GM12878 (cell line): ENCODE measurements at regions not wholly inside any gene's neighbourhood (a gene's known extent, or its start where the extent isn't known, plus 50 kb on each side); places are given as distances from the start of the nearest gene placed in this dataset.

Experiments
- ATAC-seq: fragments of 200-7000 bp; cut with Tn5 transposase; 3 replicates; pipeline ENCODE4 v1.9.1; 2020; ENCODE audit warnings: mild to moderate bottlenecking, moderate library complexity
- BruUV-seq: library from RNA; stranded (reverse); fragments of 400-500 nt; replicated peaks from 2 replicates; lab custom pipeline; 2021; lab: Mats Ljungman, UMichigan
- CTCF ChIA-PET: fragments of 300-600 bp; sonication (Branson Sonifier 250); formaldehyde crosslinking; extraction: SDS; loops from one replicate; lab custom pipeline; 2021; ENCODE audit warnings: inconsistent platforms; lab: Yijun Ruan, JAX
- POLR2A ChIA-PET: fragments of 350-600 bp; formaldehyde crosslinking; extraction: SDS; loops from one replicate; lab custom pipeline; 2021; ENCODE audit warnings: inconsistent platforms; lab: Charles Lee
- RAD21 ChIA-PET: fragments of 300-600 bp; sonication (Branson Sonifier 250); formaldehyde crosslinking; loops from one replicate; lab custom pipeline; 2023; ENCODE audit warnings: antibody characterized with exemption; ENCODE audit not compliant: unreplicated experiment; lab: Charles Lee
- SMC1A ChIA-PET: fragments of 300-600 bp; sonication (Branson Sonifier 250); formaldehyde crosslinking; loops from one replicate; lab custom pipeline; 2023; ENCODE audit not compliant: unreplicated experiment, uncharacterized antibody; lab: Charles Lee
- DNase-seq: peaks from one replicate; pipeline ENCODE4 v3.0.0-alpha.2; 2011; ENCODE audit warnings: low read depth, low spot score
- FAIRE-seq: peaks from 3 replicates; lab custom pipeline; 2011; peaks lifted over from hg19 to GRCh38; lab: Jason Lieb, UNC
- H2AFZ ChIP-seq: 2 replicates; pipeline ENCODE4 v1.6.0; 2011; ENCODE audit warnings: low read depth, low read length, control low read depth; ENCODE audit not compliant: control insufficient read depth
- H3K27ac ChIP-seq: 2 replicates; pipeline ENCODE4 v1.5.1; 2011; ENCODE audit warnings: control low read depth; ENCODE audit not compliant: control insufficient read depth, insufficient read depth
- H3K27me3 ChIP-seq, 2 experiments: replicated peaks in 1 of 2; 2 replicates each; pipeline versions ENCODE4 v1.6.0 to v1.6.1; 2011; ENCODE audit warnings: low read length in 1 of 2; ENCODE audit not compliant: control insufficient read depth in 2 of 2, insufficient read depth in 2 of 2
- H3K36me3 ChIP-seq, 2 experiments: 2 replicates each; pipeline ENCODE4 v1.5.1; 2011; ENCODE audit warnings: low read length in 1 of 2; ENCODE audit not compliant: control insufficient read depth in 2 of 2, insufficient read depth in 2 of 2
- H3K4me1 ChIP-seq: 2 replicates; pipeline ENCODE4 v1.6.1; 2011; ENCODE audit warnings: mild to moderate bottlenecking, low read length, moderate library complexity, mixed read lengths; ENCODE audit not compliant: control insufficient read depth, insufficient read depth
- H3K4me2 ChIP-seq: 2 replicates; pipeline ENCODE4 v1.6.0; 2011; ENCODE audit warnings: control low read depth; ENCODE audit not compliant: control insufficient read depth, insufficient read depth
- H3K4me3 ChIP-seq: fragments of 200-600 bp; sonication (generic); 2 replicates; pipeline ENCODE4 v1.5.1; 2016
- H3K79me2 ChIP-seq: 2 replicates; pipeline ENCODE4 v1.6.0; 2011; ENCODE audit warnings: low read length; ENCODE audit not compliant: control insufficient read depth, insufficient read depth
- H3K9ac ChIP-seq: 2 replicates; pipeline ENCODE4 v1.8.0; 2011; ENCODE audit warnings: low read length, control low read depth, mixed read lengths; ENCODE audit not compliant: control insufficient read depth, insufficient read depth
- H3K9me3 ChIP-seq: replicated peaks from 3 replicates; pipeline ENCODE4 v1.5.1; 2011; ENCODE audit warnings: mild to moderate bottlenecking, low read length; ENCODE audit not compliant: control insufficient read depth, insufficient read depth
- H4K20me1 ChIP-seq: 2 replicates; pipeline ENCODE4 v1.6.0; 2011; ENCODE audit not compliant: control insufficient read depth, insufficient read depth
- CREB1 ChIP-seq: IDR thresholded peaks from 2 replicates; pipeline ENCODE4 v1.6.1; 2012; ENCODE audit warnings: low read depth, mild to moderate bottlenecking, inconsistent platforms
- ETV6 ChIP-seq, 2 experiments: fragments of 450-650 bp in 1 of 2; IDR thresholded peaks in 1 of 2; conservative IDR thresholded peaks in 1 of 2; 2 replicates each; pipeline ENCODE4 v1.6.1; 2014; ENCODE audit warnings: antibody characterized with exemption in 1 of 2, borderline replicate concordance in 1 of 2, low read depth in 1 of 2, mild to moderate bottlenecking in 1 of 2, moderate library complexity in 1 of 2
- HSF1 ChIP-seq: fragments of 150-350 bp; IDR thresholded peaks from 2 replicates; pipeline ENCODE4 v1.6.1; 2014; ENCODE audit warnings: mild to moderate bottlenecking, low read depth, low read length
- IRF3 ChIP-seq: fragments of 450-650 bp; IDR thresholded peaks from 2 replicates; pipeline ENCODE4 v1.6.1; 2014; ENCODE audit warnings: mild to moderate bottlenecking
- NR2C1 ChIP-seq: fragments of 450-650 bp; IDR thresholded peaks from 2 replicates; pipeline ENCODE4 v1.6.1; 2017; ENCODE audit warnings: antibody characterized with exemption, mild to moderate bottlenecking, moderate library complexity
- POLR2A ChIP-seq: IDR thresholded peaks from 2 replicates; pipeline ENCODE4 v1.6.1; 2011; ENCODE audit warnings: low read depth, mild to moderate bottlenecking, low read length
- SMC3 ChIP-seq: IDR thresholded peaks from 2 replicates; pipeline ENCODE4 v1.6.1; 2011; ENCODE audit warnings: low read length, improper control_type of control experiment, borderline replicate concordance
- SREBF1 ChIP-seq: IDR thresholded peaks from 2 replicates; pipeline ENCODE4 v1.6.1; 2012; ENCODE audit warnings: mild to moderate bottlenecking, low read length
- USF2 ChIP-seq: IDR thresholded peaks from 2 replicates; pipeline ENCODE4 v1.6.1; 2011; ENCODE audit warnings: low read depth, low read length, improper control_type of control experiment, borderline replicate concordance
- WGBS: methylation state at CpG from one replicate; pipeline ENCODE4 v1.1.6; 2016; ENCODE audit warnings: low lambda C conversion rate; ENCODE audit not compliant: insufficient replicate concordance, insufficient coverage; ENCODE audit errors: missing lambda C conversion rate; 5-methylcytosine and 5-hydroxymethylcytosine counted together
- in situ Hi-C: fragments of 300-500 bp; cut with MboI; formaldehyde crosslinking; loops from 9 replicates; pipeline ENCODE4 v1.14.3; 2018; ENCODE audit warnings: mixed read lengths
- intact Hi-C: fragments of 100-400 bp; cut with micrococcal nuclease; formaldehyde crosslinking; loops from one replicate; pipeline ENCODE4 v1.14.2; 2022; ENCODE audit not compliant: unreplicated experiment
- TF ChIP-seq, protein P1 (sequence below): IDR thresholded peaks from 2 replicates; pipeline ENCODE4 v1.6.1; 2011; ENCODE audit warnings: borderline replicate concordance, low read depth, mild to moderate bottlenecking, moderate library complexity, low read length; ENCODE audit not compliant: insufficient read depth, poor library complexity, severe bottlenecking
- TF ChIP-seq, protein P2 (sequence below), 3 experiments: IDR thresholded peaks in 2 of 3; conservative IDR thresholded peaks in 1 of 3; 2 replicates each; pipeline ENCODE4 v1.5.1; 2011; ENCODE audit warnings: low read depth in 3 of 3, low read length in 3 of 3, mild to moderate bottlenecking in 3 of 3, control low read depth in 2 of 3, moderate library complexity in 2 of 3, inconsistent platforms in 1 of 3, mixed read lengths in 1 of 3; ENCODE audit not compliant: control insufficient read depth in 2 of 3, insufficient read depth in 1 of 3; ENCODE audit errors: extremely low read depth in 1 of 3

DNA sequence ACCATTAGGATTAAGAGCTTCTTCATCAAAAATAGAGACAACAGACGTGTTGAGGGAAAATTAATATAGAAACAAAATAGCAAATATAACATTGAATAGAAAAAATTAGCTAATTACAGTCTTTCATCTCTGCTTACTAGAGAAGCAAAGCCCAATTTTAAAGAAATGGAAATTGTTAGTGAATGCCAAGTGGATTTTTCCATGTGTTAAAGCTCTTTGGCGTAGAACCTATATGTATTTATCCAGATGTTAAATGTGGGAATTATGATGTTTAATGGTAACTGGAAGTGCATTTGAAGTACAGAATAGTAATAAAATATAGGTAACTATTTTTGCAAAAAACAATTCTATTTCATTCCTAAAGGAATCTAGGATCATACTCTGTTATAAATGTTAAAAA is 212.0 kb upstream of the COL3A1 start (continued):
- TF ChIP-seq USF2 = no peak
- TF ChIP-seq, all 136 proteins: peak for 0

GRCh38 chr2:188765522-188766470 is 208.4 kb upstream of the COL3A1 start:
- in situ Hi-C loops (no loop called here), intact Hi-C loops (loop anchor here (2.0 to 10.0 kb wide), 2 partner anchors 219 to 649 kb away; no protein-coding TSS in a partner anchor)
- no peak overlapping the region for H3K27ac ChIP-seq
- BruUV-seq = no TSS peak
- H3K36me3 ChIP-seq = no peaks in the 10 kb centered on the region
- H3K4me1 ChIP-seq = no peaks in the 10 kb centered on the region
- CTCF ChIA-PET = interaction anchor here (0.9 to 1.7 kb wide), 6 partner anchors 209 to 377 kb away, joined by 3 to 10 read pairs (median 4); no protein-coding TSS in a partner anchor
- FAIRE-seq (no peak), DNase-seq (no peak), ATAC-seq (peak; percentile 83)
- no peaks in the 10 kb centered on the region for H3K9me3 ChIP-seq
- WGBS = 49% methylated on average over 3 of the region's 3 CpGs
- no peak overlapping the region for H3K4me3 ChIP-seq
- H3K9ac ChIP-seq = no peak overlapping the region
- SMC1A ChIA-PET = interaction anchor here (1.3 kb wide), 1 partner anchor 200 kb away, joined by 3 read pairs; no protein-coding TSS in a partner anchor
- H4K20me1 ChIP-seq = no peaks in the 10 kb centered on the region
- no peak overlapping the region for H2AFZ ChIP-seq
- RAD21 ChIA-PET = no interaction called here
- no peaks in the 10 kb centered on the region for H3K79me2 ChIP-seq
- no peak overlapping the region for H3K4me2 ChIP-seq
- POLR2A ChIA-PET = no interaction called here
- H3K27me3 ChIP-seq = no peaks in the 10 kb centered on the region
- TF ChIP-seq CREB1 (no peak), SMC3 (peak; percentile 26; the same call in 1 of the 2 replicates), HSF1 (no peak), ETV6 (conservative IDR thresholded peaks at IDR 0.05 in 1 of 2, IDR thresholded peaks at IDR 0.05 in 1 of 2; ENCODE audit: borderline replicate concordance in 1 of 2, low read depth in 1 of 2) (no peak), POLR2A (no peak), IRF3 (no peak), NR2C1 (no peak), SREBF1 (no peak)
- TF ChIP-seq, protein P1, sequence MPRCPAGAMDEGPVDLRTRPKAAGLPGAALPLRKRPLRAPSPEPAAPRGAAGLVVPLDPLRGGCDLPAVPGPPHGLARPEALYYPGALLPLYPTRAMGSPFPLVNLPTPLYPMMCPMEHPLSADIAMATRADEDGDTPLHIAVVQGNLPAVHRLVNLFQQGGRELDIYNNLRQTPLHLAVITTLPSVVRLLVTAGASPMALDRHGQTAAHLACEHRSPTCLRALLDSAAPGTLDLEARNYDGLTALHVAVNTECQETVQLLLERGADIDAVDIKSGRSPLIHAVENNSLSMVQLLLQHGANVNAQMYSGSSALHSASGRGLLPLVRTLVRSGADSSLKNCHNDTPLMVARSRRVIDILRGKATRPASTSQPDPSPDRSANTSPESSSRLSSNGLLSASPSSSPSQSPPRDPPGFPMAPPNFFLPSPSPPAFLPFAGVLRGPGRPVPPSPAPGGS = no peak
- TF ChIP-seq, protein P2, sequence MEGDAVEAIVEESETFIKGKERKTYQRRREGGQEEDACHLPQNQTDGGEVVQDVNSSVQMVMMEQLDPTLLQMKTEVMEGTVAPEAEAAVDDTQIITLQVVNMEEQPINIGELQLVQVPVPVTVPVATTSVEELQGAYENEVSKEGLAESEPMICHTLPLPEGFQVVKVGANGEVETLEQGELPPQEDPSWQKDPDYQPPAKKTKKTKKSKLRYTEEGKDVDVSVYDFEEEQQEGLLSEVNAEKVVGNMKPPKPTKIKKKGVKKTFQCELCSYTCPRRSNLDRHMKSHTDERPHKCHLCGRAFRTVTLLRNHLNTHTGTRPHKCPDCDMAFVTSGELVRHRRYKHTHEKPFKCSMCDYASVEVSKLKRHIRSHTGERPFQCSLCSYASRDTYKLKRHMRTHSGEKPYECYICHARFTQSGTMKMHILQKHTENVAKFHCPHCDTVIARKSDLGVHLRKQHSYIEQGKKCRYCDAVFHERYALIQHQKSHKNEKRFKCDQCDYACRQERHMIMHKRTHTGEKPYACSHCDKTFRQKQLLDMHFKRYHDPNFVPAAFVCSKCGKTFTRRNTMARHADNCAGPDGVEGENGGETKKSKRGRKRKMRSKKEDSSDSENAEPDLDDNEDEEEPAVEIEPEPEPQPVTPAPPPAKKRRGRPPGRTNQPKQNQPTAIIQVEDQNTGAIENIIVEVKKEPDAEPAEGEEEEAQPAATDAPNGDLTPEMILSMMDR (IDR thresholded peaks at IDR 0.05 in 2 of 3, conservative IDR thresholded peaks at IDR 0.05 in 1 of 3; ENCODE audit: control insufficient read depth in 2 of 3, extremely low read depth in 1 of 3, insufficient read depth in 1 of 3, low read depth in 3 of 3, low read length in 3 of 3) = peak in 2 of 3 experiments; percentile 12 to 35; a peak in 2 of 6 replicates
